ENCODE measurements at regions not wholly inside any gene's neighbourhood (a gene's known extent, or its start where the extent isn't known, plus 50 kb on each side); places are given as distances from the start of the nearest gene placed in this dataset.

DNA sequence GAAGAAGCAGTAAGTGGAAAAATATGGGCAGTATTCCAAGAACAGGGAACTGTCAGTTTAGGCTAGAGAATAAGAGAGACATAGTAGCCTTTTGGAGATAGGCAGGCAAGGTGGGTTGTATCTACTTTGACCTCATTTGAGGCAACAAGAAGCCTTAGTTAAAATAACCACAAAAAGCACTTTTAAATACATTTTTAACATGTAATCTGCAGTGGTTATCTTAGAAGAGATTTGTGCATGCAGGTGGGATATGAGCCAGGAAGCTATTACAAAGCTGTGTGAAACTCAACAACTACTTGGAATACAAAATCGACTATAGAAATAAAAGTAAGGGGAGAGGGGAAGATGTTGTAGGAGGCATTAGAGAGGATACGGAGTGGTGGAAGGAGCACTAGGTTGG lies 143.7 kb upstream of the MCHR2 start:
- no peak overlapping the region for H2AFZ ChIP-seq (ENCODE audit: control insufficient read depth, low read depth, low read length)
- H3K4me2 ChIP-seq (ENCODE audit: control insufficient read depth, insufficient read depth) = no peak overlapping the region
- no TSS peak for BruUV-seq (replicated peaks)
- no peak for ATAC-seq
- H3K9ac ChIP-seq (ENCODE audit: control insufficient read depth, insufficient read depth, low read length) = no peak overlapping the region
- no peak for TF ChIP-seq MEF2A (IDR thresholded peaks at IDR 0.05; ENCODE audit: insufficient read depth, low read depth, low read length)
- no peak for TF ChIP-seq IKZF2 (IDR thresholded peaks at IDR 0.05)
- no peak for TF ChIP-seq SMAD5 (IDR thresholded peaks at IDR 0.05; ENCODE audit: low read depth)
- TF ChIP-seq POLR2AphosphoS5 (IDR thresholded peaks at IDR 0.05; ENCODE audit: low read length) = no peak
- no peak for TF ChIP-seq SREBF2 (IDR thresholded peaks at IDR 0.05; ENCODE audit: low read length)
- no peak for FAIRE-seq
- RAD21 ChIA-PET (ENCODE audit: unreplicated experiment) = no interaction called here
- in situ Hi-C loops (cut with MboI) (no loop called here), intact Hi-C loops (cut with micrococcal nuclease; ENCODE audit: unreplicated experiment) (no loop called here)
- 48% methylated on average over 2 of the region's 2 CpGs for WGBS (ENCODE audit: insufficient coverage, insufficient replicate concordance, low lambda C conversion rate, missing lambda C conversion rate)
- H3K79me2 ChIP-seq (ENCODE audit: control insufficient read depth, insufficient read depth, low read length) = no peaks in the 10 kb centered on the region
- POLR2A ChIA-PET = no interaction called here
- H3K27ac ChIP-seq (ENCODE audit: control insufficient read depth, insufficient read depth) = no peak overlapping the region
- no peaks in the 10 kb centered on the region for H3K9me3 ChIP-seq (replicated peaks; ENCODE audit: control insufficient read depth, insufficient read depth, low read length)
- no peaks in the 10 kb centered on the region for H3K27me3 ChIP-seq (replicated peaks in 1 of 2; ENCODE audit: control insufficient read depth in 2 of 2, insufficient read depth in 2 of 2, low read length in 1 of 2)
- no peak overlapping the region for H3K4me3 ChIP-seq
- H3K36me3 ChIP-seq (ENCODE audit: control insufficient read depth in 2 of 2, insufficient read depth in 2 of 2, low read length in 1 of 2) = no peaks in the 10 kb centered on the region
- no peak for DNase-seq (ENCODE audit: low read depth, low spot score)
- no peaks in the 10 kb centered on the region for H3K4me1 ChIP-seq (ENCODE audit: control insufficient read depth, insufficient read depth, low read length)
- CTCF ChIA-PET = interaction anchor here (0.7 to 1.4 kb wide), 3 partner anchors 21 to 123 kb away, joined by 3 read pairs; no protein-coding TSS in a partner anchor
- SMC1A ChIA-PET (ENCODE audit: uncharacterized antibody, unreplicated experiment) = interaction anchor here (1.2 kb wide), 1 partner anchor 38 kb away, joined by 3 read pairs; no protein-coding TSS in a partner anchor
- H4K20me1 ChIP-seq (ENCODE audit: control insufficient read depth, insufficient read depth) = no peaks in the 10 kb centered on the region

DNA sequence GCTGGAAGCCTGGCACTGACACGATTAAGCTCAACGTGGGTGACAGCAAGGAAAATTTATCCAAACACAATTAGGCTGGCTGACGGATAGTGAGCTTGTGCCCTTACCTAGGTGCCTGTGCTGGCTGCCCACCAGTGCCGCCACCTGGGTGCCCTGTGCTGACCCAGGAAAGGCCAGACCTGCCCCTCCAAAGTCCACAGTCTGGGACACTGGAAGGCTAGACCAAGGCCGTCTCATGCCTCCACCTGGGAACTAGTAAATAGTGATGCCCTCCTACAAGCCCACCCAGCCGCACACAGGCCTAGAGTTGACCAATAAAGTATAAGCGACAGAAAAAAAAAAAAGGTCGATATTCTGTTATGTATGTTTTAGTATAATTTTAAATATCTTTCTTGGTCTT lies 142.6 kb upstream of the MCHR2 start:
- no peak for ATAC-seq
- RAD21 ChIA-PET (ENCODE audit: unreplicated experiment) = no interaction called here

More for the DNA sequence above, 142.6 kb upstream of the MCHR2 start:
- Histone ChIP-seq H3K36me3 (ENCODE audit: control insufficient read depth in 2 of 2, insufficient read depth in 2 of 2, low read length in 1 of 2) (no peaks in the 10 kb centered on the region), H3K4me1 (ENCODE audit: control insufficient read depth, insufficient read depth, low read length) (no peaks in the 10 kb centered on the region), H3K27ac (ENCODE audit: control insufficient read depth, insufficient read depth) (no peak overlapping the region), H3K9me3 (replicated peaks; ENCODE audit: control insufficient read depth, insufficient read depth, low read length) (no peaks in the 10 kb centered on the region), H3K9ac (ENCODE audit: control insufficient read depth, insufficient read depth, low read length) (no peak overlapping the region), H2AFZ (ENCODE audit: control insufficient read depth, low read depth, low read length) (no peak overlapping the region), H3K4me2 (ENCODE audit: control insufficient read depth, insufficient read depth) (no peak overlapping the region), H3K4me3 (no peak overlapping the region), H3K27me3 (replicated peaks in 1 of 2; ENCODE audit: control insufficient read depth in 2 of 2, insufficient read depth in 2 of 2, low read length in 1 of 2) (no peaks in the 10 kb centered on the region), H4K20me1 (ENCODE audit: control insufficient read depth, insufficient read depth) (no peaks in the 10 kb centered on the region), H3K79me2 (ENCODE audit: control insufficient read depth, insufficient read depth, low read length) (no peaks in the 10 kb centered on the region)
- in situ Hi-C loops (cut with MboI) (no loop called here), intact Hi-C loops (cut with micrococcal nuclease; ENCODE audit: unreplicated experiment) (no loop called here)
- WGBS (ENCODE audit: insufficient coverage, insufficient replicate concordance, low lambda C conversion rate, missing lambda C conversion rate) = 69% methylated on average over 8 of the region's 8 CpGs
- CTCF ChIA-PET = no interaction called here
- no peak for TF ChIP-seq ZNF622 (IDR thresholded peaks at IDR 0.05)
- no peak for TF ChIP-seq SMC3 (IDR thresholded peaks at IDR 0.05; ENCODE audit: borderline replicate concordance, low read length)
- no peak for TF ChIP-seq NR2C1 (IDR thresholded peaks at IDR 0.05)
- no peak for TF ChIP-seq MTA2 (IDR thresholded peaks at IDR 0.05; ENCODE audit: low read depth)
- TF ChIP-seq, protein P1, sequence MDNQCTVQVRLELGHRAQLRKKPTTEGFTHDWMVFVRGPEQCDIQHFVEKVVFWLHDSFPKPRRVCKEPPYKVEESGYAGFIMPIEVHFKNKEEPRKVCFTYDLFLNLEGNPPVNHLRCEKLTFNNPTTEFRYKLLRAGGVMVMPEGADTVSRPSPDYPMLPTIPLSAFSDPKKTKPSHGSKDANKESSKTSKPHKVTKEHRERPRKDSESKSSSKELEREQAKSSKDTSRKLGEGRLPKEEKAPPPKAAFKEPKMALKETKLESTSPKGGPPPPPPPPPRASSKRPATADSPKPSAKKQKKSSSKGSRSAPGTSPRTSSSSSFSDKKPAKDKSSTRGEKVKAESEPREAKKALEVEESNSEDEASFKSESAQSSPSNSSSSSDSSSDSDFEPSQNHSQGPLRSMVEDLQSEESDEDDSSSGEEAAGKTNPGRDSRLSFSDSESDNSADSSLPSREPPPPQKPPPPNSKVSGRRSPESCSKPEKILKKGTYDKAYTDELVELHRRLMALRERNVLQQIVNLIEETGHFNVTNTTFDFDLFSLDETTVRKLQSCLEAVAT (IDR thresholded peaks at IDR 0.05) = no peak
- no peak for TF ChIP-seq SIN3A (IDR thresholded peaks at IDR 0.05; ENCODE audit: low read depth, low read length)
- TF ChIP-seq RCOR1 (conservative IDR thresholded peaks at IDR 0.05; ENCODE audit: low read depth, low read length) = no peak
- no peak for TF ChIP-seq KAT2A (conservative IDR thresholded peaks at IDR 0.05; ENCODE audit: control insufficient read depth, low read depth, low read length)
- no peak for TF ChIP-seq MTA3 (IDR thresholded peaks at IDR 0.05; ENCODE audit: borderline replicate concordance, low read length)
- no peak for TF ChIP-seq MEF2A (IDR thresholded peaks at IDR 0.05; ENCODE audit: insufficient read depth, low read depth, low read length)
- no peak for TF ChIP-seq RFX5 (IDR thresholded peaks at IDR 0.05; ENCODE audit: low read depth, low read length)
- TF ChIP-seq PAX5 (IDR thresholded peaks at IDR 0.05; ENCODE audit: borderline replicate concordance, low read depth, low read length) = no peak
- no peak for TF ChIP-seq SUPT20H (IDR thresholded peaks at IDR 0.05; ENCODE audit: borderline replicate concordance, control insufficient read depth, low read depth, low read length)
- no peak for TF ChIP-seq TCF7 (IDR thresholded peaks at IDR 0.05; ENCODE audit: borderline replicate concordance)
- BruUV-seq (replicated peaks) = no TSS peak
- SMC1A ChIA-PET (ENCODE audit: uncharacterized antibody, unreplicated experiment) = no interaction called here
- POLR2A ChIA-PET = no interaction called here
- FAIRE-seq = no peak
- no peak for DNase-seq (ENCODE audit: low read depth, low spot score)

Data from GM12878 (cell line).